HepG2 (cell line): ENCODE measurements at regions not wholly inside any gene's neighbourhood (a gene's known extent, or its start where the extent isn't known, plus 50 kb on each side); places are given as distances from the start of the nearest gene placed in this dataset.

ENCODE experiments used
- BHLHE40 ChIP-seq: IDR thresholded peaks from 2 replicates; pipeline ENCODE4 v1.6.1; 2011; ENCODE audit warnings: low read length, improper control_type of control experiment
- CREM ChIP-seq, 2 experiments: sonication (generic) in 1 of 2; formaldehyde crosslinking in 1 of 2; IDR thresholded peaks; 2 replicates each; pipeline versions ENCODE4 v1.4.0 to v1.6.1; 2016 to 2020; ENCODE audit warnings: antibody characterized with exemption in 1 of 2, mild to moderate bottlenecking in 1 of 2, missing genetic modification reagents in 1 of 2
- HOXA7 ChIP-seq: sonication (generic); formaldehyde crosslinking; IDR thresholded peaks from 2 replicates; pipeline ENCODE4 v1.8.1; 2022; ENCODE audit warnings: mild to moderate bottlenecking, missing genetic modification reagents, moderate library complexity
- ZNF407 ChIP-seq: sonication (generic); formaldehyde crosslinking; IDR thresholded peaks from one replicate; pipeline ENCODE4 v1.5.1; 2020; ENCODE audit warnings: mild to moderate bottlenecking, missing genetic modification reagents; ENCODE audit errors: not compliant biosample characterization

- no peak for TF ChIP-seq ZNF407 (CRISPR knock-in tag)
- TF ChIP-seq BHLHE40 = no peak
- no peak for TF ChIP-seq HOXA7 (CRISPR knock-in tag)
- no peak for TF ChIP-seq CREM (IDR thresholded peaks at IDR 0.05)
- no peak for TF ChIP-seq CREM (CRISPR knock-in tag; IDR thresholded peaks at IDR 0.05)
Observed at GRCh38 chr5:17000291-17000939, 64.3 kb upstream of the MYO10 start.
